Ishikawa (cell line): ENCODE measurements at regions not wholly inside any gene's neighbourhood (a gene's known extent, or its start where the extent isn't known, plus 50 kb on each side); places are given as distances from the start of the nearest gene placed in this dataset.

Experiments
- CEBPB ChIP-seq: IDR thresholded peaks from 2 replicates; pipeline ENCODE4 v1.6.1; 2012
- CREB1 ChIP-seq: IDR thresholded peaks from 2 replicates; pipeline ENCODE4 v1.6.1; 2012; ENCODE audit warnings: low read depth
- EGR1 ChIP-seq: IDR thresholded peaks from 2 replicates; pipeline ENCODE4 v1.6.1; 2012
- EP300 ChIP-seq: IDR thresholded peaks from 2 replicates; pipeline ENCODE4 v1.6.1; 2012; ENCODE audit warnings: borderline replicate concordance
- FOXM1 ChIP-seq: IDR thresholded peaks from 2 replicates; pipeline ENCODE4 v1.6.1; 2012; ENCODE audit warnings: low read depth, borderline replicate concordance
- NFIC ChIP-seq: IDR thresholded peaks from 2 replicates; pipeline ENCODE4 v1.6.1; 2012
- RAD21 ChIP-seq: IDR thresholded peaks from 2 replicates; pipeline ENCODE4 v1.6.1; 2012; ENCODE audit warnings: low read depth
- TAF1 ChIP-seq: IDR thresholded peaks from 2 replicates; pipeline ENCODE4 v1.6.1; 2012; ENCODE audit warnings: low read depth, mild to moderate bottlenecking
- TCF12 ChIP-seq: IDR thresholded peaks from 2 replicates; pipeline ENCODE4 v1.6.1; 2012; ENCODE audit warnings: low read depth
- TEAD4 ChIP-seq: IDR thresholded peaks from 2 replicates; pipeline ENCODE4 v1.6.1; 2012
- YY1 ChIP-seq: IDR thresholded peaks from 2 replicates; pipeline ENCODE4 v1.6.1; 2012; ENCODE audit warnings: low read depth
- ZBTB7A ChIP-seq: IDR thresholded peaks from 2 replicates; pipeline ENCODE4 v1.6.1; 2012; ENCODE audit warnings: low read depth
- TF ChIP-seq, protein P1 (sequence below): IDR thresholded peaks from 2 replicates; pipeline ENCODE4 v1.6.1; 2012
- TF ChIP-seq, protein P2 (sequence below): IDR thresholded peaks from 2 replicates; pipeline ENCODE4 v1.6.1; 2012; ENCODE audit warnings: low read depth, mild to moderate bottlenecking
- TF ChIP-seq, protein P3 (sequence below): IDR thresholded peaks from 2 replicates; pipeline ENCODE4 v1.6.1; 2012

- TF ChIP-seq, protein P1, sequence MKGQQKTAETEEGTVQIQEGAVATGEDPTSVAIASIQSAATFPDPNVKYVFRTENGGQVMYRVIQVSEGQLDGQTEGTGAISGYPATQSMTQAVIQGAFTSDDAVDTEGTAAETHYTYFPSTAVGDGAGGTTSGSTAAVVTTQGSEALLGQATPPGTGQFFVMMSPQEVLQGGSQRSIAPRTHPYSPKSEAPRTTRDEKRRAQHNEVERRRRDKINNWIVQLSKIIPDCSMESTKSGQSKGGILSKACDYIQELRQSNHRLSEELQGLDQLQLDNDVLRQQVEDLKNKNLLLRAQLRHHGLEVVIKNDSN: no peak
- TF ChIP-seq RAD21 (no peak), EP300 (no peak), FOXM1 (no peak), TAF1 (no peak)
Observed at GRCh38 chr14:32263939-32264567, 61.0 kb upstream of the RNU6-8 start.

- TF ChIP-seq CREB1 (no peak), NFIC (no peak), EGR1 (no peak), EP300 (no peak), TCF12 (no peak), ZBTB7A (no peak)
Observed at GRCh38 chr14:32265584-32265983, 62.5 kb upstream of the RNU6-8 start.

- TF ChIP-seq, protein P1: no peak
- TF ChIP-seq CEBPB (no peak), TEAD4 (no peak), ZBTB7A (no peak), FOXM1 (no peak), NFIC (no peak), EGR1 (no peak), YY1 (no peak), CREB1 (no peak), RAD21 (no peak)
- TF ChIP-seq, protein P2, sequence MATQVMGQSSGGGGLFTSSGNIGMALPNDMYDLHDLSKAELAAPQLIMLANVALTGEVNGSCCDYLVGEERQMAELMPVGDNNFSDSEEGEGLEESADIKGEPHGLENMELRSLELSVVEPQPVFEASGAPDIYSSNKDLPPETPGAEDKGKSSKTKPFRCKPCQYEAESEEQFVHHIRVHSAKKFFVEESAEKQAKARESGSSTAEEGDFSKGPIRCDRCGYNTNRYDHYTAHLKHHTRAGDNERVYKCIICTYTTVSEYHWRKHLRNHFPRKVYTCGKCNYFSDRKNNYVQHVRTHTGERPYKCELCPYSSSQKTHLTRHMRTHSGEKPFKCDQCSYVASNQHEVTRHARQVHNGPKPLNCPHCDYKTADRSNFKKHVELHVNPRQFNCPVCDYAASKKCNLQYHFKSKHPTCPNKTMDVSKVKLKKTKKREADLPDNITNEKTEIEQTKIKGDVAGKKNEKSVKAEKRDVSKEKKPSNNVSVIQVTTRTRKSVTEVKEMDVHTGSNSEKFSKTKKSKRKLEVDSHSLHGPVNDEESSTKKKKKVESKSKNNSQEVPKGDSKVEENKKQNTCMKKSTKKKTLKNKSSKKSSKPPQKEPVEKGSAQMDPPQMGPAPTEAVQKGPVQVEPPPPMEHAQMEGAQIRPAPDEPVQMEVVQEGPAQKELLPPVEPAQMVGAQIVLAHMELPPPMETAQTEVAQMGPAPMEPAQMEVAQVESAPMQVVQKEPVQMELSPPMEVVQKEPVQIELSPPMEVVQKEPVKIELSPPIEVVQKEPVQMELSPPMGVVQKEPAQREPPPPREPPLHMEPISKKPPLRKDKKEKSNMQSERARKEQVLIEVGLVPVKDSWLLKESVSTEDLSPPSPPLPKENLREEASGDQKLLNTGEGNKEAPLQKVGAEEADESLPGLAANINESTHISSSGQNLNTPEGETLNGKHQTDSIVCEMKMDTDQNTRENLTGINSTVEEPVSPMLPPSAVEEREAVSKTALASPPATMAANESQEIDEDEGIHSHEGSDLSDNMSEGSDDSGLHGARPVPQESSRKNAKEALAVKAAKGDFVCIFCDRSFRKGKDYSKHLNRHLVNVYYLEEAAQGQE: no peak
- TF ChIP-seq, protein P3, sequence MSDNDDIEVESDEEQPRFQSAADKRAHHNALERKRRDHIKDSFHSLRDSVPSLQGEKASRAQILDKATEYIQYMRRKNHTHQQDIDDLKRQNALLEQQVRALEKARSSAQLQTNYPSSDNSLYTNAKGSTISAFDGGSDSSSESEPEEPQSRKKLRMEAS: no peak
Observed at GRCh38 chr14:32277998-32278397, 51.1 kb upstream of the AKAP6 start.
